COLO668 (cell line): ENCODE measurements at regions not wholly inside any gene's neighbourhood (a gene's known extent, or its start where the extent isn't known, plus 50 kb on each side); places are given as distances from the start of the nearest gene placed in this dataset.

Source experiments
- DNase-seq: peaks from one replicate; lab custom pipeline; 2025; ENCODE audit not compliant: unreplicated experiment; lab: John Stamatoyannopoulos, UW

- peak; percentile 30 for DNase-seq
Measured at GRCh38 chr9:13427587-13427986, 148.1 kb upstream of the MPDZ start.

- DNase-seq, result no peak
Measured at GRCh38 chr9:13426606-13427005, 147.1 kb upstream of the MPDZ start.

DNA sequence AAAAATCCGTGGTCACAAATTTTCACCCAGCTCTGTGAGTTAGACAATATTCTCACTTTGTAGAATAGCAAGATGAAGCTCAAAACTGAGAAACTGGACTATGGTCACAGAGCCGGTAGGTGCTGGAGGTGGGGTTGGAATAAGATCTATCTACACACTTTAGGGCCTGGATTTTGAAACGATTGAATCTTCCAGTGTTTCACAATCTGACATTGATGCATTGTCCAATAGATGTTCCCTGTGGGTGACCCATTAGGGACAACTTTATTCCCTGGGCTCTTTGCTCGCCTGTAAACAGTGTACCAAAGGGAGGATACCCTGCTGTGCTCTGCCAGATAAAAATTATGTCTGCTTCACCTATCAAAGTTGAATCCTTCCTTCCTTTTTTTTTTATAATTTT lies 145.4 kb upstream of the MPDZ start:
- DNase-seq, result no peak

DNA sequence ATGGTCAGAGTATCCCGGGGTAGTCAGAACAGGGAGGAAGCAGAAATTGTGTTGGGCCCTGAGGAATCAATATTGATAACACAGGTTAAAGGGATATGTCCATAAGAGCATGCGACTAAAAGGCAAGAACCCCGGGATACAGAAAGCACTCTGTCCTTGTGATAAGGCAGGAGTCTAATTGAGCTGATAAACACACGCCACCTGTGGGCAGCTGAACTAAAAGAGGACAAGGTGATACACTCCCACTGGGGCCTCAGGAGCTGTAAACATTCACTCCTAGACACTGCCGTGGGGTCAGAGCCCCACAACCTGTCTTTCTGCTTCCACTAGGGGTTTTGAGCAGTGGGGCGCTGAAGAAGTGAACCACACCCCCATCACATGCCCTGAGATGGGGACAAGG lies 144.7 kb upstream of the MPDZ start:
- DNase-seq, result no peak

- DNase-seq, result no peak
Measured at GRCh38 chr9:13414349-13414748, 134.9 kb upstream of the MPDZ start.

- no peak for DNase-seq
Measured at GRCh38 chr9:13412331-13412730, 132.8 kb upstream of the MPDZ start.

DNA sequence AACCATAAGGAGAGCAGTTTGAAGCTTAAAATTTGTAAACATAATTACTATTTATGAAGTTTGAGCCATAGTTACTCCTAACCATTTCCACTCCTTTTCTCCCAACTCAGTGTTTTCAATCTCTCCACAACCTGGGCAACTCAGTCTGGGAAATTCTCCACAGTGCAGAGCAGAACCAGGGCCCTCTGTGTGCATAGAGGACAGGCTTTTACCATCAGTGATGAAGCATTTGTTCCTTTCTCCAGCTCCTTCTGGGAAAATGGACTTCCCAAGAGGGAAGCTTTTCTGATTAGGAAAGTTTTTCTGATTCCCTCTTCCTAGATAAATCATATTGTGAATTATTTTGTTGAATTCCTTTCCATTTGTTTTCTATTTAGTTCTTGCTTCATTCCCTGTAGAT lies 132.3 kb upstream of the MPDZ start:
- no peak for DNase-seq

DNA sequence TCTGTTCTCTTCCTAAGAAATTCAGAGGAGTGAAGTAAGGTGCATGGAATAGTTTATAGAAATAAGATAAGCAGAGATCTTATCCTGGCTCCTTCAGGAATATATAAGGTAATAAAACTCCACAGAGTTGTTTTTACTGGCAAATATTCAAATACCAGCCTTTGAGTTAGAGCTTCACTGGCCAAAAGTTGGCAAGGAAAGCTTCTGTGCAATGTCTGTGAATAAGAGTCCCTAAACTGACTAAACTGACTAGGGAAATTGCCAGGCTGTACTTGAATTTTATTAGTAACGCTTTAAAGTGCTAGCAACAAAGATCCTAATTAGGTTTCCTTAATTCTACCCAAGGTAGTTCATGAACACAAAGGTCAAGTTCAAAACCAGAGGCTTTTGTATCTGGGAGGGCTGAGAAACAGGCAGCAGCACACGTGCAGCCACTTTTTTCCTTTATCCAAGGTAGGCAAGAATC lies 131.1 kb upstream of the MPDZ start:
- no peak for DNase-seq

DNA sequence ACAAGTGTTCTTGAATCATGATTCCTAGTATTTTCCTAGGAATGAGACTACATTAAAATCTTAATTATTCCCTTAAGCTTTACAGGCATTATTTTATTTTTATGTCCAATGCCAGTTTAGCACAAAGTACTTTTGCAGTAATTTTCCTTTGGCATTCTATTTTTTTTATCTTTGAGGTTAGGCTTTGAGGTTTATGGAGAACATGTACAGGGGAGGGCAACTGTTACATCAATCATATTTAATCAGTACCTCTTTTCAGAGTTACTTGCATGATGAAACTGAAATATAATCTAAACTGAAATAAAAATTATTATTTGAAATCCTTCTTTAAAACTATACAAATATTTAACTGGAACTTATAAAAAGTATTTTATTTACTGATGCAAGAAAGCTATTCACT lies 118.2 kb upstream of the MPDZ start:
- DNase-seq, result no peak

- DNase-seq, result no peak
Measured at GRCh38 chr9:13397220-13397619, 117.7 kb upstream of the MPDZ start.

DNA sequence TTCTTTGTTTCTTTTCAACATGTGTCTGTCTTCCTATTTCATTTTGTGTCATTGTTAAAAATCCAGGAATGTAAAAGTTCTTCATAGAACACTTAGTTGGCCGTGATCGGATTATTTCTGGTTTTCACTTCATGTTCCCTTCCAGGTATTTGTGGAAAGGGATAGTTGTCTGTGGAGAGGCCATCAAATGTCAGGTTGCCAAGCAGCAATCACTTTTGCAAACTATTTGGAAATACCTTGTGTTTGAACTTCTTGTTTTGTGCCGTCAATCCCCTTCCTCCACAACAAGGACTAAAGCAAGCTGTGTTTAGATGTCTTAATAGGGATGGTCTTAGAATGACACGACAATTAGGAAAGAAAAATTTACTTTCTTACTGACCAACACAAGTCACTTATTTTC lies 116.9 kb upstream of the MPDZ start:
- DNase-seq, result no peak

DNA sequence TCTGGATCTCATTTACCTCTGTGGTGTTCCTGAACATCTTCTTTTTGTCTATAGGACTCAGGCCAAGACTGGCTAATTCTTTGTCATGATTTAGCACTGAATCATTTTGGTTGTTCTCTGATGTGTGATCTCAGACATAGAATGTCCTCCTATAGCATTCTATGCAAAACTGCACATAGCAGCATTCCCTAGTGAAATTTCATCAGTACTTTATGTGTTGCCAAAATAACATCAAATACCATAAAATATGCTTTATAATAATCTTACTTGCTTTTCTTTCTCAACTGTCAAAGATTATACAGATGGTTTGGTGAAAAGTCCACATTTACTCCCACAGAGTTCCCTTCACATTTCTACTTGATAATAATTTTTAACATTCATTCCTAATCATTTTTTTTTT lies 115.7 kb upstream of the MPDZ start:
- no peak for DNase-seq

- no peak for DNase-seq
Measured at GRCh38 chr9:13388157-13388556, 108.7 kb upstream of the MPDZ start.

DNA sequence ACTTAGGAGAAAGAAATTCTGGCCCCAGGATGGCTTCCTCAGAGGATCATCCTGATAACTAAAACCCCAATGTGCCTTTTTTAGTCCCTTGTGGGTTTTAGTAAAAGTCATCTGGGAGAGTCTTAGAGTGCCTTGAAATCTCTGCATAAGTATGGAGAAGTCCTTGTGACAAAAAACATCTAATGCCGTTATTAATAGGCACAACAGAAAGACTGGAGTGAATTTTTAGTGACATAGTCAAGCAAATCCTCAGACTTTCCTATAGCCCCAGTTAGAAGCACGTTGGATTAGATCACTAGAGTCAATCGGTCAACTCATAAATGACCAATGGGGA lies 108.2 kb upstream of the MPDZ start:
- DNase-seq, result no peak

DNA sequence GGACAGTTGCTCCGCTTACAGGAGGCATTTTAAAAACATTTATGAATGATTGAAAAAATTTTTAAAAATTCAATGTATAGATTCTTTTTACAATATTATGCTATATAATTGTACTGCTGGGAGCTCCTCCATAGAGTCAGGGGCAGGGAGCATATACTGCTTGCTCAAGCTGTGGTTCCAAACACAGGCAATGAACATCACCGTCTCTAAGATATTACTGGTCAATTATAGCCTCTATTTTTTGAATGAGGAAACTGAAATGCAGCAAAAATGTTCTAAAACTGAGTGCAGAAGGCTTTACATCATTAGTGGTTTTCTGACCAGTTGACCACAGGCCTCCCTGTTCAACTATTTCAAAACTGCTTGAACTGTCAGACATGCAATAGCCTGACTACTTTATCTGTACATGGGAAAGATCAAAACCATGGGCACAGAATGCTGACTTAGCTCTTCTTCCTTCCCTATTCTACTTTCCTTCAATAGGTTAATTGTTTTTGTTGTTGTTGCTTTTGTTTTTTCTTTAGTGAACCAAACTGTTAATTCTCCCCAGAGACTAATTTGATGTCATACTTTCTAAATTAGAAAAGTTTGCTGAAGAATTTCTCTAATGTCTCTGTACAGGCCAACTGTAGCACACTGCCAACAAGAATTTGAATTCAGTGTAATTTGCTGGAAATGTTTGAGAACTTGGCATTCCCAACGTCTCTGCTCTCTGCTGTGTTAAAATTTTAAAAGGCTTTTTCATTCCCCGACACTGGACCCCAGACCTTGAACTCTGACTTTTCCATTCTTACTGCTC lies 107.6 kb upstream of the MPDZ start:
- DNase-seq, result no peak

DNA sequence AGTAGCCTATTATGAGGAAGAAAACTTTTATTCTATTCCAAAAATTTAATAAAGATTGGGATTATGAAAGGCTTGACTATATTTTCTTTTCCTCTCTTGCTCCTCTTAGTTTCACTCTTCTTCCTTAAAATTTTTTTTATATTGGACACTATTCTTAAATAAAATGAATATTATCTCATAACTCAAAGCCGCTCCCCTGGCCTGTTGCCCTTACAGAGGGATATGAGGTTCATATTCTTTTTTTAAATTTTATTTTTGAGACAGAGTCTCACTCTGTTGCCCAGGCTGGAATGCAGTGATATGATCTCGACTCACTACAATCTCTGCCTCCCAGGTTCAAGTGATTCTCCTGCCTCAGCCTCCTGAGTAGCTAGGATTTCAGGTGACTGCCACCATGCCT lies 106.8 kb upstream of the MPDZ start:
- DNase-seq, result no peak

- DNase-seq, result no peak
Measured at GRCh38 chr9:13383855-13384254, 104.4 kb upstream of the MPDZ start.

DNA sequence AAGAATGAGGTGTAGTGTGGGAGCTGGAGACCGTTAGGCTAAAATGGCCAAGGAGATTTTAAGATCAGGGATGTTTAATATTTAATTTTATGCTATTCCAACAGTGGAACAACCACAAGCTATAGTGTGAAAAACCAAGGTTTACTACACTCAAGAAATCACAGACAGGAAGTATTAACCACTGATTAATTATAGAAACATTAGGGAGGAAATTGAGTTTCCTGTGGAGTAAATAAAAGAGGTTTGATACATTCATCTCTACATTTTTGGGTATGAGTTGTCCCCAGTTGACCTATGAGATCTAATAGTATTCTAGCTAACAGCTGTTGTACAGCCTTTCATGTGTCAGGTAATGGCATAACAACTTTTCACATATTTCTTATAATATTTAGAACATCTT lies 103.7 kb upstream of the MPDZ start:
- no peak for DNase-seq

GRCh38 chr9:13382595-13382994 lies 103.1 kb upstream of the MPDZ start:
- DNase-seq, result no peak

- no peak for DNase-seq
Measured at GRCh38 chr9:13380903-13381302, 101.4 kb upstream of the MPDZ start.

- no peak for DNase-seq
Measured at GRCh38 chr9:13378154-13378553, 98.7 kb upstream of the MPDZ start.

DNA sequence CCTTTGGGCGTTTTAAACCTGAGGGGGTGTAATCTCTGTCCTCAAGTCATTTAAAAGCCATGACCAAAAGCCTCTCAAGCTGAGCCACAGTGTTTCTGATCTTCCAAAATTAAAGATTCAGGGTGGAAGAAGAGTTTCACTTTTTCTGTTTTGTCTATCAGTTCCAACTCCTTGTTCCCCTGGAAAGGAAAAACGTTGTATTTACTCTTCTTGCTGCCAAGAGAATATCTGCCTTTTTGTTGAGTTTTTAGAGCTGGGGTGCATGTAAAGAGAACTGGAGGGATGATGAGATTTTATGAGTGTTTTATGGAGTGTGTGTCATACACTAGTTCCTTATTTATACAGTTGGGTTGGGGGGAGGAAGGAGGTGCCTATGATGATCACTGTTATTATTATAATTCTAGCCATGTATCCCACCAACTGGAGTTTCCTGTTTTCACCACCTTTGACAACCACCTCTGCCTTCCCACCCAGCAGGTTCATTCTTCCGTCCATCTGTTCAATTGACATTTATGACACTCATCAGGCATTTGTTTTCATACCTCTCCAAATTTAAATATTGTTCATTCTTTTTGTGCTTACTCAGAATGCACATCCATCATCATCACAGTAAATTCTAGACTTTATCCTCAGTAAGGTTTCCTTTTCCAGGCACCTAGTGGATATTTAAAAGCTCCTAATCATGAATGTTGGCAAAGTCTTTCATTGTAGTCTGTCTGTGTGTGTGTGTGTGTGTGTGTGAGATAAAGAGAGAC lies 97.9 kb upstream of the MPDZ start:
- DNase-seq, result no peak

DNA sequence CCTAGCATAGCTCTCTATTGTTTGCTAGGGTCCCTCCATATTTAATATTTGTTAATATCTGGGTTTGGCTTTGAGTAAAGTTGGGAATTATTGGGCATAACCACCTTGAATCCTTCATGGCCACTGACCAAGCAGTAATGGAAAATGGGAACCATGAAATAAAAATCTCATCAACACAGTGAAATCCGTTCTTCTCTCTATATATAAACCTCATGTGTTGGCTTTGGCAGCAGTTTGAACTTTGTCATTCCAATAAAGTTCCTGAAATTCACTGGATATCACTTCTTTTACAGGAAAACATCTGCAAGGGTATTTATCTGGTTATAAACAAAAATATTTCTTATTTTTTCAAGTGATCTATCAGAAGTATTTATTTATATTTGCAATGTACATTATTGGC lies 93.0 kb upstream of the MPDZ start:
- no peak for DNase-seq
